ENCODE measurements at regions not wholly inside any gene's neighbourhood (a gene's known extent, or its start where the extent isn't known, plus 50 kb on each side); places are given as distances from the start of the nearest gene placed in this dataset.
"Not testable (repeated sequence)": the region's sequence is repeated elsewhere in the genome, so short reads cannot be mapped to it uniquely, and the experiment has no call there.

DNA sequence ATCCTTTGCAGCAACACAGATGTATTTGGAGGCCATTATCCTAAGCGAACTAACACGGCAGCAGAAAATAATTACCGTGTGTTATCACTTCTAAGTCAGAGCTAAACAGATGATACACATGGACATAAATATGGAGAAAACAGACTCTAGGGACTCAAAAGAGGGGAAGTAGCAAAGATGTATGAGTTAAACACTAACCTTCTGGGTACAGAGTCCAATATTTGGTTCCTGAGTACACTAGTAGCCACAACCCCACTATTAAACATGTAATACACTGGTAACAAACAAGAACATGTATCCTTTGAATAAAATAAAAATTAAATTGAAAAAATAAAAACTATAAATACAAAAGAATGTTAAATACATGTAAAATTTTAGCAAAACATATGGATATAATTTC lies 118.0 kb upstream of the SLITRK5 start:
- H3K36me3 ChIP-seq (ENCODE audit: control insufficient read depth, insufficient read depth, low read length): no peaks in the 10 kb centered on the region
- H3K27ac ChIP-seq (ENCODE audit: low read depth, low read length): no peak overlapping the region
- H3K4me1 Mint-ChIP-seq: no peaks in the 10 kb centered on the region
- H3K9ac ChIP-seq (ENCODE audit: extremely low read depth, low read length, poor library complexity, severe bottlenecking): no peak overlapping the region
- no peaks in the 10 kb centered on the region for H3K27me3 Mint-ChIP-seq (ENCODE audit: insufficient read depth)
- no peaks in the 10 kb centered on the region for H3K9me3 Mint-ChIP-seq
- no peak overlapping the region for H3K27ac Mint-ChIP-seq
- no peaks in the 10 kb centered on the region for H3K9me3 ChIP-seq (ENCODE audit: control insufficient read depth, low read length)
- DNase-seq: no peak
- WGBS, 2 experiments (ENCODE audit: insufficient coverage in 1 of 2, insufficient read length in 1 of 2): 94 to 96% methylated on average over 3 of the region's 3 CpGs
- TF ChIP-seq CTCF (conservative IDR thresholded peaks at IDR 0.05): no peak
- H3K4me3 ChIP-seq (ENCODE audit: low read length): no peak overlapping the region
- H3K36me3 Mint-ChIP-seq (ENCODE audit: low read depth): no peaks in the 10 kb centered on the region
- H3K4me1 ChIP-seq (ENCODE audit: control insufficient read depth, insufficient read depth, low read length): no peaks in the 10 kb centered on the region
- no peaks in the 10 kb centered on the region for H3K27me3 ChIP-seq (ENCODE audit: control insufficient read depth, insufficient read depth, low read length, poor library complexity, severe bottlenecking)
- H3K4me3 Mint-ChIP-seq: no peak overlapping the region

DNA sequence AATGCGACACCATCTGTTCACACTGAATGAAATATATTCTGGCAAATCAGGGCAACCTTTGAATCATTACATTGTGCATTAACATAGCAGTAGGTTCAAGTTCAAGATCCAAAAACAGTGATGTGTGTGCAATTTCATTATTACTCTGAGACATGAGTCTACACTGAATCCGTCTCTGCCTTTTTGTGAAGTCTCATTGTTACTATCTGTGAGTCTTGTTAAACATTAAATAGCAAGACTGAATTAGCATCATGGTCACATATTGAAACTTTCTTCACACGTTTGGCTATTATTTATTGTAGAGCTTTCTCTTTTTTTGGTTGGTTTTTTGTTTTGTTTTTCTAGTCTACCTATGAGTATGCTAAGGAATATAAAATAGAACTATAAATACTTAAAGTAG lies 117.1 kb upstream of the SLITRK5 start:
- no peak for TF ChIP-seq CTCF (conservative IDR thresholded peaks at IDR 0.05)
- H3K9me3 ChIP-seq (ENCODE audit: control insufficient read depth, low read length): no peaks in the 10 kb centered on the region
- H3K9ac ChIP-seq (ENCODE audit: extremely low read depth, low read length, poor library complexity, severe bottlenecking): no peak overlapping the region
- Mint-ChIP-seq H3K9me3 (no peaks in the 10 kb centered on the region), H3K27me3 (ENCODE audit: insufficient read depth) (no peaks in the 10 kb centered on the region), H3K4me3 (no peak overlapping the region), H3K4me1 (no peaks in the 10 kb centered on the region), H3K36me3 (ENCODE audit: low read depth) (no peaks in the 10 kb centered on the region), H3K27ac (no peak overlapping the region)
- H3K36me3 ChIP-seq (ENCODE audit: control insufficient read depth, insufficient read depth, low read length): no peaks in the 10 kb centered on the region
- H3K27ac ChIP-seq (ENCODE audit: low read depth, low read length): no peak overlapping the region
- no peak overlapping the region for H3K4me3 ChIP-seq (ENCODE audit: low read length)
- H3K4me1 ChIP-seq (ENCODE audit: control insufficient read depth, insufficient read depth, low read length): no peaks in the 10 kb centered on the region
- no peak for DNase-seq
- WGBS, 2 experiments (ENCODE audit: insufficient coverage in 1 of 2, insufficient read length in 1 of 2): 98 to 100% methylated on average over 1 to 3 of the region's 3 CpGs
- no peaks in the 10 kb centered on the region for H3K27me3 ChIP-seq (ENCODE audit: control insufficient read depth, insufficient read depth, low read length, poor library complexity, severe bottlenecking)

DNA sequence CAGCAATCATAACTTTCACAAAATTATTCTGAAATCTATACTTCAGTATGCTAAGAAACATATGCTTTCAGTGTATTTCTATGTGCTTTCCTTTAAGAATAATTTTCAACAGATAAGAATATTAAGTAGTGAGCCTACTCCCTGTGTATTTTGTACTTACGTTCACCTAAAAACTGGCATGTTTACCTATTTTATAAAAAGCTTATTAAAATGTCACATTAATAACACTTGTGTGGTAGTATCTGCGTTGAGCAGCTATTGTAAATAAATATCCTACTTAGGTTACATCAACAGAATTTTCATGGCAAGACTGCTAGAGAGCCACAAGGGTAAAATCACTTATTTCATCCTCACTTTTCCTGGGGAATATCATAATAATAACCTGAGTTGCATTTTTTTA lies 113.4 kb upstream of the SLITRK5 start:
- H3K4me1 ChIP-seq (ENCODE audit: control insufficient read depth, insufficient read depth, low read length): no peaks in the 10 kb centered on the region
- H3K27me3 Mint-ChIP-seq (ENCODE audit: insufficient read depth): no peaks in the 10 kb centered on the region
- H3K9me3 Mint-ChIP-seq: peaks cover 11% of the 10 kb centered on the region
- no peak overlapping the region for H3K27ac Mint-ChIP-seq
- no peaks in the 10 kb centered on the region for H3K36me3 ChIP-seq (ENCODE audit: control insufficient read depth, insufficient read depth, low read length)
- H3K27me3 ChIP-seq (ENCODE audit: control insufficient read depth, insufficient read depth, low read length, poor library complexity, severe bottlenecking): no peaks in the 10 kb centered on the region
- no peaks in the 10 kb centered on the region for H3K4me1 Mint-ChIP-seq
- H3K9ac ChIP-seq (ENCODE audit: extremely low read depth, low read length, poor library complexity, severe bottlenecking): no peak overlapping the region
- H3K36me3 Mint-ChIP-seq (ENCODE audit: low read depth): no peaks in the 10 kb centered on the region
- no peaks in the 10 kb centered on the region for H3K9me3 ChIP-seq (ENCODE audit: control insufficient read depth, low read length)
- no peak overlapping the region for H3K4me3 ChIP-seq (ENCODE audit: low read length)
- no peak for TF ChIP-seq CTCF (conservative IDR thresholded peaks at IDR 0.05)
- WGBS, 2 experiments (ENCODE audit: insufficient coverage in 1 of 2, insufficient read length in 1 of 2): 92% methylated on average over 2 of the region's 2 CpGs; no CpG with 5 or more reads in 1 of the 2 experiments
- no peak overlapping the region for H3K4me3 Mint-ChIP-seq
- DNase-seq: no peak
- H3K27ac ChIP-seq (ENCODE audit: low read depth, low read length): no peak overlapping the region

DNA sequence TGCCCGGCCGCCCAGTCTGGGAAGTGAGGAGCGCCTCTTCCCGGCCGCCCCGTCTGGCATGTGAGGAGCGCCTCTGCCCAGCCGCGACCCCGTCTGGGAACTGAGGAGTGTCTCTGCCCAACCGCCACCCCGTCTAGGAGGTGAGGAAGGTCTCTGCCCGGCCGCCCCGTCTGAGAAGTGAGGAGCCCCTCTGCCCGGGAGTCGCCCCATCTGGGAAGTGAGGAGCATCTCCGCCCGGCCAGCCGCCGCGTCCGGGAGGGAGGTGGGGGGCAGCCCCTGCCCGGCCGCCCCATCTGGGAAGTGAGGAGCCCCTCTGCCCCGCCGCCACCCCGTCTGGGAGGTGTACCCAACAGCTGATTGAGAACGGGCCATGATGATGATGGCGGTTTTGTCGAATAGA lies 109.6 kb upstream of the SLITRK5 start:
- not testable (repeated sequence) for H3K4me3 ChIP-seq (ENCODE audit: low read length); H3K9ac ChIP-seq (ENCODE audit: extremely low read depth, low read length, poor library complexity, severe bottlenecking); H3K4me3 Mint-ChIP-seq; H3K27me3 Mint-ChIP-seq (ENCODE audit: insufficient read depth); H3K36me3 ChIP-seq (ENCODE audit: control insufficient read depth, insufficient read depth, low read length); H3K27ac Mint-ChIP-seq; H3K27me3 ChIP-seq (ENCODE audit: control insufficient read depth, insufficient read depth, low read length, poor library complexity, severe bottlenecking); DNase-seq; H3K4me1 Mint-ChIP-seq; H3K27ac ChIP-seq (ENCODE audit: low read depth, low read length); H3K9me3 ChIP-seq (ENCODE audit: control insufficient read depth, low read length); H3K36me3 Mint-ChIP-seq (ENCODE audit: low read depth); H3K4me1 ChIP-seq (ENCODE audit: control insufficient read depth, insufficient read depth, low read length)
- H3K9me3 Mint-ChIP-seq: peaks cover 11% of the 10 kb centered on the region
- WGBS, 2 experiments (ENCODE audit: insufficient coverage in 1 of 2, insufficient read length in 1 of 2): 95 to 97% methylated on average over 19 to 31 of the region's 31 CpGs

All from endodermal cell (in vitro differentiated cells).